ENCODE measurements at regions not wholly inside any gene's neighbourhood (a gene's known extent, or its start where the extent isn't known, plus 50 kb on each side); places are given as distances from the start of the nearest gene placed in this dataset.
"Not testable (repeated sequence)": the region's sequence is repeated elsewhere in the genome, so short reads cannot be mapped to it uniquely, and the experiment has no call there.

GRCh38 chr2:225820826-225821225, 421.3 kb downstream of the NYAP2 start:
- no peak for ATAC-seq
- ChIA-PET POLR2A (no interaction called here), CTCF (interaction anchor here (0.7 kb wide), 1 partner anchor 1045 kb away, joined by 3 read pairs; no protein-coding TSS in a partner anchor)
- DNase-seq (ENCODE audit: low read depth, low spot score): no peak
- Histone ChIP-seq H3K4me3 (ENCODE audit: low read depth in 2 of 2, low read length in 2 of 2) (no peak overlapping the region), H3K9me3 (ENCODE audit: control insufficient read depth, insufficient read depth, low read depth, low read length) (no peaks in the 10 kb centered on the region), H3K27me3 (ENCODE audit: control insufficient read depth, insufficient read depth, low read length) (no peaks in the 10 kb centered on the region), H3K27ac (ENCODE audit: low read length) (no peak overlapping the region), H3K4me1 (ENCODE audit: control insufficient read depth, insufficient read depth, low read length) (no peaks in the 10 kb centered on the region), H3K36me3 (ENCODE audit: control insufficient read depth, insufficient read depth, low read length) (no peaks in the 10 kb centered on the region)
- intact Hi-C loops (cut with micrococcal nuclease; ENCODE audit: unreplicated experiment): no loop called here
- BruUV-seq (replicated peaks): no TSS peak
- in situ Hi-C loops (cut with HindIII; ENCODE audit: low pct_unique_long_range_greater_than_20kb, low sequenced_read_pairs): no loop called here
- no peak for TF ChIP-seq POLR2AphosphoS5 (IDR thresholded peaks at IDR 0.05; ENCODE audit: low read depth, low read length)

GRCh38 chr2:225814554-225814953, 415.0 kb downstream of the NYAP2 start:
- in situ Hi-C loops (cut with HindIII; ENCODE audit: low pct_unique_long_range_greater_than_20kb, low sequenced_read_pairs): no loop called here
- Histone ChIP-seq H3K9me3 (ENCODE audit: control insufficient read depth, insufficient read depth, low read depth, low read length) (no peaks in the 10 kb centered on the region), H3K36me3 (ENCODE audit: control insufficient read depth, insufficient read depth, low read length) (no peaks in the 10 kb centered on the region), H3K27ac (ENCODE audit: low read length) (no peak overlapping the region), H3K27me3 (ENCODE audit: control insufficient read depth, insufficient read depth, low read length) (no peaks in the 10 kb centered on the region), H3K4me3 (ENCODE audit: low read depth in 2 of 2, low read length in 2 of 2) (no peak overlapping the region), H3K4me1 (ENCODE audit: control insufficient read depth, insufficient read depth, low read length) (no peaks in the 10 kb centered on the region)
- no TSS peak for BruUV-seq (replicated peaks)
- no peak for DNase-seq (ENCODE audit: low read depth, low spot score)
- no peak for ATAC-seq
- ChIA-PET POLR2A (no interaction called here), CTCF (no interaction called here)
- intact Hi-C loops (cut with micrococcal nuclease; ENCODE audit: unreplicated experiment): no loop called here
- no peak for TF ChIP-seq CTCF (IDR thresholded peaks at IDR 0.05)
- TF ChIP-seq POLR2AphosphoS5 (IDR thresholded peaks at IDR 0.05; ENCODE audit: low read depth, low read length): no peak
- no peak for TF ChIP-seq REST (IDR thresholded peaks at IDR 0.05; ENCODE audit: insufficient read depth in 1 of 2, low read depth in 2 of 2, low read length in 1 of 2)
- no peak for TF ChIP-seq SIN3A (IDR thresholded peaks at IDR 0.05; ENCODE audit: borderline replicate concordance, insufficient read depth, low read depth, low read length)

- BruUV-seq (replicated peaks): no TSS peak
- ATAC-seq (no peak), DNase-seq (ENCODE audit: low read depth, low spot score) (no peak)
- TF ChIP-seq CTCF (IDR thresholded peaks at IDR 0.05) (no peak), REST (IDR thresholded peaks at IDR 0.05; ENCODE audit: insufficient read depth in 1 of 2, low read depth in 2 of 2, low read length in 1 of 2) (no peak), SIN3A (IDR thresholded peaks at IDR 0.05; ENCODE audit: borderline replicate concordance, insufficient read depth, low read depth, low read length) (no peak), POLR2AphosphoS5 (IDR thresholded peaks at IDR 0.05; ENCODE audit: low read depth, low read length) (no peak), TCF7L2 (IDR thresholded peaks at IDR 0.05; ENCODE audit: low read depth, low read length) (no peak)
- no peaks in the 10 kb centered on the region for H3K4me1 ChIP-seq (ENCODE audit: control insufficient read depth, insufficient read depth, low read length)
- intact Hi-C loops (cut with micrococcal nuclease; ENCODE audit: unreplicated experiment): no loop called here
- H3K36me3 ChIP-seq (ENCODE audit: control insufficient read depth, insufficient read depth, low read length): no peaks in the 10 kb centered on the region
- in situ Hi-C loops (cut with HindIII; ENCODE audit: low pct_unique_long_range_greater_than_20kb, low sequenced_read_pairs): no loop called here
- H3K27ac ChIP-seq (ENCODE audit: low read length): no peak overlapping the region
- CTCF ChIA-PET: no interaction called here
- H3K27me3 ChIP-seq (ENCODE audit: control insufficient read depth, insufficient read depth, low read length): no peaks in the 10 kb centered on the region
- POLR2A ChIA-PET: no interaction called here
- no peaks in the 10 kb centered on the region for H3K9me3 ChIP-seq (ENCODE audit: control insufficient read depth, insufficient read depth, low read depth, low read length)
- no peak overlapping the region for H3K4me3 ChIP-seq (ENCODE audit: low read depth in 2 of 2, low read length in 2 of 2)
Observed at GRCh38 chr2:225806105-225806504, 406.6 kb downstream of the NYAP2 start.

GRCh38 chr2:225802076-225802475, 402.6 kb downstream of the NYAP2 start:
- H3K36me3 ChIP-seq (ENCODE audit: control insufficient read depth, insufficient read depth, low read length); in situ Hi-C loops (cut with HindIII; ENCODE audit: low pct_unique_long_range_greater_than_20kb, low sequenced_read_pairs); H3K4me1 ChIP-seq (ENCODE audit: control insufficient read depth, insufficient read depth, low read length); H3K9me3 ChIP-seq (ENCODE audit: control insufficient read depth, insufficient read depth, low read depth, low read length); intact Hi-C loops (cut with micrococcal nuclease; ENCODE audit: unreplicated experiment); H3K4me3 ChIP-seq (ENCODE audit: low read depth in 2 of 2, low read length in 2 of 2); ATAC-seq; H3K27ac ChIP-seq (ENCODE audit: low read length); BruUV-seq (replicated peaks); CTCF ChIA-PET; H3K27me3 ChIP-seq (ENCODE audit: control insufficient read depth, insufficient read depth, low read length); POLR2A ChIA-PET; DNase-seq (ENCODE audit: low read depth, low spot score): not testable (repeated sequence)

All from Panc1 (cell line).